ENCODE measurements at regions not wholly inside any gene's neighbourhood (a gene's known extent, or its start where the extent isn't known, plus 50 kb on each side); places are given as distances from the start of the nearest gene placed in this dataset.

GRCh38 chrX:42603016-42603415, 174.9 kb downstream of the PPP1R2C start:
- no peak for TF ChIP-seq EP300 (IDR thresholded peaks at IDR 0.05; ENCODE audit: borderline replicate concordance)
- no peak for TF ChIP-seq TEAD4 (IDR thresholded peaks at IDR 0.05)
- no peak for TF ChIP-seq MAX (IDR thresholded peaks at IDR 0.05)
- no peak for TF ChIP-seq RAD21 (IDR thresholded peaks at IDR 0.05; ENCODE audit: low read depth)
- no peak for TF ChIP-seq REST (IDR thresholded peaks at IDR 0.05; ENCODE audit: low read depth)
- TF ChIP-seq ZBTB7A (IDR thresholded peaks at IDR 0.05; ENCODE audit: low read depth): no peak

- TF ChIP-seq TAF1 (IDR thresholded peaks at IDR 0.05; ENCODE audit: low read depth): no peak
- no peak for TF ChIP-seq CEBPB (IDR thresholded peaks at IDR 0.05)
- TF ChIP-seq CREB1 (IDR thresholded peaks at IDR 0.05; ENCODE audit: low read depth): no peak
These were observed 175.4 kb downstream of the PPP1R2C start for GRCh38 chrX:42602566-42602965.

GRCh38 chrX:42602136-42602535, 175.8 kb downstream of the PPP1R2C start:
- TF ChIP-seq TCF12 (IDR thresholded peaks at IDR 0.05; ENCODE audit: low read depth) (no peak), EGR1 (IDR thresholded peaks at IDR 0.05) (no peak), YY1 (IDR thresholded peaks at IDR 0.05; ENCODE audit: low read depth) (no peak), NFIC (IDR thresholded peaks at IDR 0.05) (no peak)

- no peak for TF ChIP-seq YY1 (IDR thresholded peaks at IDR 0.05; ENCODE audit: low read depth)
- TF ChIP-seq MAX (IDR thresholded peaks at IDR 0.05): no peak
- no peak for TF ChIP-seq REST (IDR thresholded peaks at IDR 0.05; ENCODE audit: low read depth)
- no peak for TF ChIP-seq FOXM1 (IDR thresholded peaks at IDR 0.05; ENCODE audit: borderline replicate concordance, low read depth)
- no peak for TF ChIP-seq EGR1 (IDR thresholded peaks at IDR 0.05)
- TF ChIP-seq CEBPB (IDR thresholded peaks at IDR 0.05): no peak
- no peak for TF ChIP-seq RAD21 (IDR thresholded peaks at IDR 0.05; ENCODE audit: low read depth)
- no peak for TF ChIP-seq TEAD4 (IDR thresholded peaks at IDR 0.05)
- no peak for TF ChIP-seq TCF12 (IDR thresholded peaks at IDR 0.05; ENCODE audit: low read depth)
- no peak for TF ChIP-seq TAF1 (IDR thresholded peaks at IDR 0.05; ENCODE audit: low read depth)
- no peak for TF ChIP-seq USF1 (IDR thresholded peaks at IDR 0.05)
These were observed 180.5 kb downstream of the PPP1R2C start for GRCh38 chrX:42597481-42597880.

- TF ChIP-seq REST (IDR thresholded peaks at IDR 0.05; ENCODE audit: low read depth) (no peak), ZBTB7A (IDR thresholded peaks at IDR 0.05; ENCODE audit: low read depth) (no peak), CEBPB (IDR thresholded peaks at IDR 0.05) (no peak), TAF1 (IDR thresholded peaks at IDR 0.05; ENCODE audit: low read depth) (no peak), FOXM1 (IDR thresholded peaks at IDR 0.05; ENCODE audit: borderline replicate concordance, low read depth) (no peak), TCF12 (IDR thresholded peaks at IDR 0.05; ENCODE audit: low read depth) (no peak), RAD21 (IDR thresholded peaks at IDR 0.05; ENCODE audit: low read depth) (no peak), MAX (IDR thresholded peaks at IDR 0.05) (no peak), CREB1 (IDR thresholded peaks at IDR 0.05; ENCODE audit: low read depth) (no peak), EP300 (IDR thresholded peaks at IDR 0.05; ENCODE audit: borderline replicate concordance) (no peak), EGR1 (IDR thresholded peaks at IDR 0.05) (no peak), USF1 (IDR thresholded peaks at IDR 0.05) (no peak), NFIC (IDR thresholded peaks at IDR 0.05) (no peak), TEAD4 (IDR thresholded peaks at IDR 0.05) (no peak), YY1 (IDR thresholded peaks at IDR 0.05; ENCODE audit: low read depth) (no peak)
These were observed 191.9 kb downstream of the PPP1R2C start for GRCh38 chrX:42585842-42586621.

Measured in Ishikawa (cell line).